GM04504 (cell line): ENCODE measurements at regions not wholly inside any gene's neighbourhood (a gene's known extent, or its start where the extent isn't known, plus 50 kb on each side); places are given as distances from the start of the nearest gene placed in this dataset.
A peak's percentile ranks its signal among the peaks of the same experiment; 100 is the strongest.

Source experiments
- DNase-seq: peaks from one replicate; pipeline ENCODE4 v3.0.0-alpha.2; 2012; ENCODE audit warnings: low read depth

GRCh38 chr1:221812088-221812752 lies 70.3 kb upstream of the DUSP10 start:
- DNase-seq = no peak

- peak; percentile 58 for DNase-seq
Measured at GRCh38 chr1:221810406-221810805, 68.5 kb upstream of the DUSP10 start.

GRCh38 chr1:221809091-221810029 lies 67.5 kb upstream of the DUSP10 start:
- no peak for DNase-seq

GRCh38 chr1:221806984-221807383 lies 65.1 kb upstream of the DUSP10 start:
- no peak for DNase-seq

GRCh38 chr1:221806236-221806635 lies 64.3 kb upstream of the DUSP10 start:
- DNase-seq = no peak

- no peak for DNase-seq
Measured at GRCh38 chr1:221805121-221805520, 63.2 kb upstream of the DUSP10 start.

- no peak for DNase-seq
Measured at GRCh38 chr1:221804303-221804702, 62.4 kb upstream of the DUSP10 start.

- peak; percentile 24 for DNase-seq
Measured at GRCh38 chr1:221801773-221802516, 60.1 kb upstream of the DUSP10 start.

GRCh38 chr1:221801251-221801661 lies 59.4 kb upstream of the DUSP10 start:
- no peak for DNase-seq

GRCh38 chr1:221800831-221801230 lies 58.9 kb upstream of the DUSP10 start:
- DNase-seq = no peak

GRCh38 chr1:221797506-221797905 lies 55.6 kb upstream of the DUSP10 start:
- no peak for DNase-seq

- DNase-seq = no peak
Measured at GRCh38 chr1:221796700-221797099, 54.8 kb upstream of the DUSP10 start.

GRCh38 chr1:221795380-221795779 lies 53.5 kb upstream of the DUSP10 start:
- DNase-seq = no peak

- DNase-seq = no peak
Measured at GRCh38 chr1:221794935-221795334, 53.0 kb upstream of the DUSP10 start.

GRCh38 chr1:221794079-221794670 lies 52.3 kb upstream of the DUSP10 start:
- peak; percentile 17 for DNase-seq

GRCh38 chr1:221793439-221794078 lies 51.7 kb upstream of the DUSP10 start:
- no peak for DNase-seq

GRCh38 chr1:221791846-221792245 lies 50.0 kb upstream of the DUSP10 start:
- no peak for DNase-seq
